ENCODE measurements at regions not wholly inside any gene's neighbourhood (a gene's known extent, or its start where the extent isn't known, plus 50 kb on each side); places are given as distances from the start of the nearest gene placed in this dataset.
"Not testable (repeated sequence)": the region's sequence is repeated elsewhere in the genome, so short reads cannot be mapped to it uniquely, and the experiment has no call there.

DNA sequence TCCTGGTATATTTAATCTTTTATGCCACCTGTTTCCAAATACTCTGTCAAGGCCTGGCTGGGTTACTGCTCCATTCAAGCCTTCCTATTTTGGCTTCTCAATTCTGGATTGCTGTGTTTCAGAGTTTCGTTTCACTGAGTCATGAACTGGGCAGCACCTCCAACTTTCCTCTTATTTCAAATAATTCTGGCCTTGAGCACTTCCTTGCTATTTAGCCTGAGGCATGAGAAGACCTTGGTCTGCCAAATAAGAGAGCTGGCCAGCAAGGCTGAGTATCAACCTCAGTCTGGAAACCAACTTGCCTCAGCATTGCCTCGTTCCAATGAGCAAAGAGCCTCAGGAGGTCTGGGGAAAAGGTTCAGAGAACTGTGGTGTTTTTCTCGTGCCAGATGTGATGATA is 66.6 kb downstream of the TNFAIP3 start:
- Mint-ChIP-seq H3K9me3 (peaks cover 2 to 9% (median 4%) of the 10 kb centered on the region in 5 donors), H3K4me1 (peaks cover 1 to 5% (median 3%) of the 10 kb centered on the region in 3 donors), H3K27me3 (peaks cover 0 to 2% of the 10 kb centered on the region in 2 donors), H3K4me3 (no peak overlapping the region), H3K36me3 (peaks cover 0 to 3% (median 0%) of the 10 kb centered on the region in 3 donors), H3K27ac (no peak overlapping the region)
- H3K4me1 ChIP-seq (ENCODE audit: insufficient read depth, low read length): peaks cover 3% of the 10 kb centered on the region
- ChIA-PET CTCF (interaction anchor here (2.0 kb wide), 1 partner anchor 11 kb away, joined by 10 read pairs; no protein-coding TSS in a partner anchor), POLR2A (no interaction called here)
- no peaks in the 10 kb centered on the region for H3K9me3 ChIP-seq (ENCODE audit: low read length)
- no peak overlapping the region for H3K4me3 ChIP-seq (ENCODE audit: low read length)
- no peak overlapping the region for H3K27ac ChIP-seq (ENCODE audit: low read depth, low read length)
- no peaks in the 10 kb centered on the region for H3K36me3 ChIP-seq (ENCODE audit: insufficient read depth, low read length)
- DNase-seq: no peak
- H3K27me3 ChIP-seq (ENCODE audit: insufficient read depth, low read length, poor library complexity, severe bottlenecking): no peaks in the 10 kb centered on the region

DNA sequence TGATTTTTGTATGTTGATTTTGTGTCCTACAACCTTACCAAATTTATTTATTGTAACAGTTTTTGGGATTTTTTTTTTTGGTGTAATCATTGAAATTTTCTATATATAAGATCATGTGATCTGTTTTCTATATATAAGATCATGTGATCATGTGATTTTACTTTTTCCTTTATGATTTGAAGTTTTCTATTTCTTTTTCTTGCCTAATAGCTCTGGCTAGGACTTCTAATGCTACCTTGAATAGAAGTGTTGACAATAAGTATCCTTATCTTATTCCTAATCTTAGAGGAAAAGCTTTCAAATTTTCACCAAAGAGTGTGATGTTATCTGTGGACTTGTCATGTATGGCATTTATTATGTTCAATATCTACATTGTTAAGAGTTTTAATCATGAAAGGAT is 69.7 kb downstream of the TNFAIP3 start:
- CTCF ChIA-PET: interaction anchor here (1.2 to 1.6 kb wide), 2 partner anchors 9 to 137 kb away, joined by 4 to 5 read pairs; no protein-coding TSS in a partner anchor
- H3K27me3 Mint-ChIP-seq: peaks cover 0 to 4% of the 10 kb centered on the region in 2 donors
- peaks cover 11 to 15% (median 12%) of the 10 kb centered on the region in 3 donors for H3K4me1 Mint-ChIP-seq
- H3K9me3 Mint-ChIP-seq: peaks cover 2 to 13% (median 8%) of the 10 kb centered on the region in 5 donors
- POLR2A ChIA-PET: no interaction called here
- H3K9me3 ChIP-seq (ENCODE audit: low read length): no peaks in the 10 kb centered on the region
- H3K36me3 Mint-ChIP-seq: peaks cover 0 to 7% (median 0%) of the 10 kb centered on the region in 3 donors
- no peaks in the 10 kb centered on the region for H3K27me3 ChIP-seq (ENCODE audit: insufficient read depth, low read length, poor library complexity, severe bottlenecking)
- H3K4me3 Mint-ChIP-seq: no peak overlapping the region
- no peak overlapping the region for H3K27ac ChIP-seq (ENCODE audit: low read depth, low read length)
- peaks cover 7% of the 10 kb centered on the region for H3K4me1 ChIP-seq (ENCODE audit: insufficient read depth, low read length)
- no peak overlapping the region for H3K4me3 ChIP-seq (ENCODE audit: low read length)
- H3K36me3 ChIP-seq (ENCODE audit: insufficient read depth, low read length): no peaks in the 10 kb centered on the region
- no peak overlapping the region for H3K27ac Mint-ChIP-seq
- DNase-seq: no peak

DNA sequence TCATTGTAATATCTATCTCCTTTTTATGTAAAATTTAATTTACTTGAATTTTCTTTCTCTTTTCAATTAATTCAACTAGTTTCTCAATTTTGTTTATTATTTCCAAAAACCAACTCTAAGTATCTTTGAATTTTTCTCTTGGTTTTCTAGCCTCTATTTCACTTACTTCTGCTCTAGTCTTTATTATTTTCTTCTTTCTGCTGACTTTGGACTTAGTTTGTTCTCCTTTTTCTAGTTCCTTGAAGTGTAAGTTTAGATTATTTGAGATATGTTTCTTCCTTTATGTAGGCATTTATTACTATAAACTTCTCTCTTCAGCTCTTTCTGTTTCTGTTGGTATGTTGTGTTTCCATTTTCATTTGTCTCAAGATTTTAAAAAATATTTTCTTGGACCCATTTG is 70.8 kb downstream of the TNFAIP3 start:
- no peak overlapping the region for H3K4me3 Mint-ChIP-seq
- H3K4me1 ChIP-seq (ENCODE audit: insufficient read depth, low read length): peaks cover 7% of the 10 kb centered on the region
- DNase-seq: no peak
- H3K27ac ChIP-seq (ENCODE audit: low read depth, low read length): no peak overlapping the region
- ChIA-PET POLR2A (no interaction called here), CTCF (no interaction called here)
- peaks cover 11 to 15% (median 12%) of the 10 kb centered on the region in 3 donors for H3K4me1 Mint-ChIP-seq
- no peaks in the 10 kb centered on the region for H3K36me3 ChIP-seq (ENCODE audit: insufficient read depth, low read length)
- H3K36me3 Mint-ChIP-seq: peaks cover 0 to 7% (median 0%) of the 10 kb centered on the region in 3 donors
- no peak overlapping the region for H3K4me3 ChIP-seq (ENCODE audit: low read length)
- no peaks in the 10 kb centered on the region for H3K9me3 ChIP-seq (ENCODE audit: low read length)
- H3K9me3 Mint-ChIP-seq: peaks cover 2 to 13% (median 8%) of the 10 kb centered on the region in 5 donors
- H3K27me3 ChIP-seq (ENCODE audit: insufficient read depth, low read length, poor library complexity, severe bottlenecking): no peaks in the 10 kb centered on the region
- H3K27ac Mint-ChIP-seq: peak overlapping the region in 1 of 8 donors; percentile 64
- H3K27me3 Mint-ChIP-seq: peaks cover 0 to 4% of the 10 kb centered on the region in 2 donors

DNA sequence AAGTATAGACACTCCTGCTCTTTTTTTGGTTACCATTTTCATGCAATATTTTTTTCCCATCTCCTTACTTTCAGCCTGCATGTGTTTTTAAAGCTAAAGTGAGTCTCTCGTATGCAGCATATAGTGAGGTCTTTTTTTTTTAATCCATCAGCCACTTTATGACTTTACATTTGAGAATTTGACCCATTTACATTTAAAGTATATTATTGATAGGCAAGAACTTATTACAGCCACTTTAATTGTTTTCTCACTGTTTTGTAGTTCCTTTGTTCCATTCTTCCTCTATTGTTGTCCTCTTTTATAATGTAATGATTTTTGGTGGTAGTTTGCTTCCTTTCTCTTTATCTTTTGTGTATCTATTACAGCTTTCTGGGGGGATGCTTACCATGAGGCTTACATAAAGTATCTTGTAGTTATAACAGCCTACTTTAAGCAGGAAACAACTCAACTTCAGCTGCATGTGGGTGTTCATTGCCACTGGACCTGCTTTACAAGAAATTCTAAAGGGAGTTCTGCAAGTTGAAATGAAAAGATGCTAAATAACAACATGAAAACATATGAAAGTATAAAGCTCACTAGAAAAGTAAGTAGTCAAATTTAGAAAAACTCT is 71.8 kb downstream of the TNFAIP3 start:
- Histone ChIP-seq H3K27ac (ENCODE audit: low read depth, low read length) (no peak overlapping the region), H3K4me1 (ENCODE audit: insufficient read depth, low read length) (peaks cover 7% of the 10 kb centered on the region), H3K36me3 (ENCODE audit: insufficient read depth, low read length) (no peaks in the 10 kb centered on the region), H3K27me3 (ENCODE audit: insufficient read depth, low read length, poor library complexity, severe bottlenecking) (no peaks in the 10 kb centered on the region), H3K4me3 (ENCODE audit: low read length) (no peak overlapping the region), H3K9me3 (ENCODE audit: low read length) (no peaks in the 10 kb centered on the region)
- Mint-ChIP-seq H3K27me3 (peaks cover 0 to 4% of the 10 kb centered on the region in 2 donors), H3K4me3 (no peak overlapping the region), H3K27ac (peak overlapping the region in 1 of 8 donors; percentile 50), H3K36me3 (peaks cover 0 to 7% (median 0%) of the 10 kb centered on the region in 3 donors), H3K9me3 (peaks cover 2 to 13% (median 8%) of the 10 kb centered on the region in 5 donors), H3K4me1 (peaks cover 11 to 15% (median 12%) of the 10 kb centered on the region in 3 donors)
- no peak for DNase-seq
- CTCF ChIA-PET: interaction anchor here (0.6 to 2.0 kb wide), 15 partner anchors 10 to 241 kb away, joined by 3 to 11 read pairs (median 3); partner anchors contain the start of gene TNFAIP3
- POLR2A ChIA-PET: interaction anchor here (0.6 kb wide), 1 partner anchor 72 kb away, joined by 3 read pairs; no protein-coding TSS in a partner anchor

DNA sequence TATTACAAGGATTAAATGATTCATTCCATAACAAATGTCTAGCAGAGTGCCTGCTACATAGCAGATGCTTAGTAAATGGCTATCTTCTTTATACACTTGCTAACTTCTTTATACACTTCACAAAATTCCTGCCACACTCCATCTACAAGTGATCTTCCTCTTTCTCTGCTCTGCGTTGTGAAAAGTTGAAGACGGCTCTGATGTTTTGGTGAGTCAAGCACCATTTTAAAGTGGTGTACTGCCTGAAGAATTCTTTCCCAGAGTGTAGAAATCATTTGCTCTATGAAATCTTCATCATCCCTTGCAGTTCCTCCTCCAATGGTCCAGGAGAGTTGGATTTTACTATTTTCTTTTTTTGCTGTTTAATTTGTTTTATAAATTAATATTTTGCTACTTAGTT is 74.9 kb downstream of the TNFAIP3 start:
- peaks cover 0 to 7% (median 0%) of the 10 kb centered on the region in 3 donors for H3K36me3 Mint-ChIP-seq
- H3K4me1 Mint-ChIP-seq: peaks cover 18 to 28% (median 22%) of the 10 kb centered on the region in 3 donors
- H3K27me3 Mint-ChIP-seq: peaks cover 0 to 4% of the 10 kb centered on the region in 2 donors
- H3K27ac ChIP-seq (ENCODE audit: low read depth, low read length): no peak overlapping the region
- H3K9me3 ChIP-seq (ENCODE audit: low read length): no peaks in the 10 kb centered on the region
- H3K36me3 ChIP-seq (ENCODE audit: insufficient read depth, low read length): no peaks in the 10 kb centered on the region
- H3K27me3 ChIP-seq (ENCODE audit: insufficient read depth, low read length, poor library complexity, severe bottlenecking): no peaks in the 10 kb centered on the region
- ChIA-PET POLR2A (no interaction called here), CTCF (interaction anchor here (1.0 kb wide), 1 partner anchor 237 kb away, joined by 3 read pairs; no protein-coding TSS in a partner anchor)
- no peak overlapping the region for H3K4me3 ChIP-seq (ENCODE audit: low read length)
- no peak for DNase-seq
- peaks cover 7% of the 10 kb centered on the region for H3K4me1 ChIP-seq (ENCODE audit: insufficient read depth, low read length)
- H3K27ac Mint-ChIP-seq: no peak overlapping the region
- peaks cover 2 to 13% (median 8%) of the 10 kb centered on the region in 5 donors for H3K9me3 Mint-ChIP-seq
- no peak overlapping the region for H3K4me3 Mint-ChIP-seq

DNA sequence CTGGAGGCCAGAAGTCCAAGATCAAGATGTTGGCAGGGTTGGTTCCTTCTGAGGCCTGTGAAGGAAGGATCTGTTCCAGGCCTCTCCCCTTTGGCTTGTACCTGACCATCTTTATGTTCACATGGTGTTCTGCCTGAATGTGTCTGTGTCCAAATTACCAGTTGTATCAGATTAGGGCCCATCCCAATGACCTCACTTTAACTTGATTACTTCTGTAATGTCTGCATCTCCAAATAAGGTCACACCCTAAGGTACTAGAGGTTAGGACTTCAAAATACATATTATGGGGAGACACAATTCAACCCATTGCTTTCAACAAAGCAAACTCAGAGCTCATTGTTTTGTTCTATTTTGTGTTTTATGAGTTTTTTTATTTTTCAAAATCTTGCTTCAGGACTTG is 75.7 kb downstream of the TNFAIP3 start:
- no peaks in the 10 kb centered on the region for H3K36me3 ChIP-seq (ENCODE audit: insufficient read depth, low read length)
- POLR2A ChIA-PET: no interaction called here
- H3K9me3 ChIP-seq (ENCODE audit: low read length): no peaks in the 10 kb centered on the region
- no peaks in the 10 kb centered on the region for H3K27me3 ChIP-seq (ENCODE audit: insufficient read depth, low read length, poor library complexity, severe bottlenecking)
- peaks cover 7% of the 10 kb centered on the region for H3K4me1 ChIP-seq (ENCODE audit: insufficient read depth, low read length)
- Mint-ChIP-seq H3K9me3 (peaks cover 2 to 13% (median 8%) of the 10 kb centered on the region in 5 donors), H3K27me3 (peaks cover 0 to 4% of the 10 kb centered on the region in 2 donors), H3K27ac (peak overlapping the region in 3 of 8 donors; percentile 48 to 71 (median 50)), H3K4me1 (peaks cover 18 to 28% (median 22%) of the 10 kb centered on the region in 3 donors), H3K4me3 (no peak overlapping the region), H3K36me3 (peaks cover 0 to 7% (median 0%) of the 10 kb centered on the region in 3 donors)
- no peak for DNase-seq
- no peak overlapping the region for H3K4me3 ChIP-seq (ENCODE audit: low read length)
- CTCF ChIA-PET: interaction anchor here (0.6 to 1.3 kb wide), 3 partner anchors 21 to 372 kb away, joined by 3 read pairs; no protein-coding TSS in a partner anchor
- no peak overlapping the region for H3K27ac ChIP-seq (ENCODE audit: low read depth, low read length)

DNA sequence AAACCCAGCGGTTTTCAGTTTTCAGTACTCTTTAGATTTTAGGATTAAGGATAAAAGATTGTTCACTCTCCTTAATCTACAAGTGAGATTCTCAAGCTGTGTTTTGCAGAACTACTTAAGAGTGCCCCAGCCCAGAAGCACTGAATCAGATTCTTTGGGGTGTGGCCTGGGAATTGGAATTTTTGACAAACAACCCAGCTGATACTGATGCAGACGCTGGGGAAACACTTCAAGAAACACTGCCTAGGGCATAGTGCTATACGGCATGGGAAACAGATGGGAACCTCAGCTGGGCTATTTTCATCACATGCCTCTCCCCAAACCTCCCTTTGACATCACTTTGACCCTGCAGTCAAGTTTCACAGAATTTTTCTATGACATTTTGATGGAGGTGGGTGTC is 77.3 kb downstream of the TNFAIP3 start:
- H3K4me1 ChIP-seq (ENCODE audit: insufficient read depth, low read length); H3K36me3 ChIP-seq (ENCODE audit: insufficient read depth, low read length); DNase-seq; POLR2A ChIA-PET; H3K4me3 ChIP-seq (ENCODE audit: low read length); H3K36me3 Mint-ChIP-seq; H3K9me3 ChIP-seq (ENCODE audit: low read length); H3K27me3 ChIP-seq (ENCODE audit: insufficient read depth, low read length, poor library complexity, severe bottlenecking); H3K9me3 Mint-ChIP-seq; H3K4me3 Mint-ChIP-seq; H3K27me3 Mint-ChIP-seq; H3K27ac ChIP-seq (ENCODE audit: low read depth, low read length): not testable (repeated sequence)
- H3K27ac Mint-ChIP-seq: peak overlapping the region in 5 of 8 donors; percentile 7 to 79 (median 67)
- CTCF ChIA-PET: interaction anchor here (1.2 to 3.9 kb wide), 21 partner anchors 9 to 429 kb away, joined by 3 to 24 read pairs (median 5); partner anchors contain the start of gene TNFAIP3
- H3K4me1 Mint-ChIP-seq: peaks cover 17 to 25% (median 24%) of the 10 kb centered on the region in 3 donors
